ENCODE measurements at regions not wholly inside any gene's neighbourhood (a gene's known extent, or its start where the extent isn't known, plus 50 kb on each side); places are given as distances from the start of the nearest gene placed in this dataset.

DNA sequence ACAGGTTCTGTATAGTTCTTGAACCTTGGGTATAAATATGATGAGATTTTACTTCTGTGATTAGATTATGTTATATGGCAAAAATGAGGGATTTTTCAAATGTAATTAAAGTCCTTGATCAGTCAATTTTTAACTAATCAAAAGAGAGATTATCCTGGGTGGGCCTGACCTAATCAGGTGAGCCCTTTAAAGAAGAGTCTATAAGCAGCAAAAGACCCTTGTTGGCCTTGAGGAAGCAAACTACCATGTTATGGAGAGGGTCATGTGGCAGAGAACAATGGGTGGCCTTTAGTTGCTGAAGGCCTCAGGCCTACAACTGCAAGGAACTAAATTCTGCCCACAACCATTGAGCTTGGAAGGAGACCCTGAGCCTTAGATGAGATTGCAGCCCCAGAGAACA, 102.5 kb upstream of the RIPOR2 start:
- no peak for TF ChIP-seq EZH2 (IDR thresholded peaks at IDR 0.05)
- TF ChIP-seq, protein P1, sequence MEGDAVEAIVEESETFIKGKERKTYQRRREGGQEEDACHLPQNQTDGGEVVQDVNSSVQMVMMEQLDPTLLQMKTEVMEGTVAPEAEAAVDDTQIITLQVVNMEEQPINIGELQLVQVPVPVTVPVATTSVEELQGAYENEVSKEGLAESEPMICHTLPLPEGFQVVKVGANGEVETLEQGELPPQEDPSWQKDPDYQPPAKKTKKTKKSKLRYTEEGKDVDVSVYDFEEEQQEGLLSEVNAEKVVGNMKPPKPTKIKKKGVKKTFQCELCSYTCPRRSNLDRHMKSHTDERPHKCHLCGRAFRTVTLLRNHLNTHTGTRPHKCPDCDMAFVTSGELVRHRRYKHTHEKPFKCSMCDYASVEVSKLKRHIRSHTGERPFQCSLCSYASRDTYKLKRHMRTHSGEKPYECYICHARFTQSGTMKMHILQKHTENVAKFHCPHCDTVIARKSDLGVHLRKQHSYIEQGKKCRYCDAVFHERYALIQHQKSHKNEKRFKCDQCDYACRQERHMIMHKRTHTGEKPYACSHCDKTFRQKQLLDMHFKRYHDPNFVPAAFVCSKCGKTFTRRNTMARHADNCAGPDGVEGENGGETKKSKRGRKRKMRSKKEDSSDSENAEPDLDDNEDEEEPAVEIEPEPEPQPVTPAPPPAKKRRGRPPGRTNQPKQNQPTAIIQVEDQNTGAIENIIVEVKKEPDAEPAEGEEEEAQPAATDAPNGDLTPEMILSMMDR (IDR thresholded peaks at IDR 0.05) = no peak
- TF ChIP-seq EZH2phosphoT487 (IDR thresholded peaks at IDR 0.05) = no peak
- Histone ChIP-seq H3K27ac (no peak overlapping the region), H3K4me3 (no peak overlapping the region), H4K20me1 (ENCODE audit: low read depth) (no peaks in the 10 kb centered on the region), H3K9ac (no peak overlapping the region), H3K27me3 (no peaks in the 10 kb centered on the region), H3K79me2 (ENCODE audit: low read depth) (no peaks in the 10 kb centered on the region), H2AFZ (replicated peaks) (no peak overlapping the region), H3F3A (ENCODE audit: low read depth) (no peaks in the 10 kb centered on the region), H3K4me1 (peaks cover 8% of the 10 kb centered on the region), H3K4me2 (no peak overlapping the region), H3K9me3 (ENCODE audit: low read depth) (no peaks in the 10 kb centered on the region), H3K36me3 (no peaks in the 10 kb centered on the region)
- Mint-ChIP-seq H3K9me3 (no peaks in the 10 kb centered on the region), H3K36me3 (no peaks in the 10 kb centered on the region), H3K4me3 (no peak overlapping the region), H3K4me1 (peaks cover 29% of the 10 kb centered on the region), H3K27ac (no peak overlapping the region), H3K27me3 (ENCODE audit: insufficient read depth, low read depth) (peaks cover 4% of the 10 kb centered on the region)
- DNase-seq (ENCODE audit: low spot score) = no peak

DNA sequence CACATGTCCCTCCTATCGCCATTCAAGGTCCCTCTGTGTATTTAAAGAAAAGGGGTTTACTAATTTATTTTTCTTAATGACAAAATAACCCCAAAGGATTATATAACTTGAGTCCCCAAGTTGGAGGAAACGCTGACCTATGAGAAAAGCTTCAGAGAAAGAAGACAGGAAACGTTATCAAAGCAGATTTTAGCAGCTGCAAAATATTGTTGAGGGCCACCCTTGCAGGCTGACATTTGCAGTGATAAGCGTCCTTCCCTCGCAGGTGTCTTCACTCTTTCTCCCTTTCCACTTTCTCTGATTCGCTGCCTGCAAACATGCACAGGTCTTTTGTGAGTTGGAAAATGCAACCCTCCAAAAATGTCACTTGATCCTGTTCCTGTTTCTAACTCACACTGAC, 103.2 kb upstream of the RIPOR2 start:
- no peaks in the 10 kb centered on the region for H3K79me2 ChIP-seq (ENCODE audit: low read depth)
- H3K27me3 ChIP-seq = no peaks in the 10 kb centered on the region
- no peak overlapping the region for H3K4me3 Mint-ChIP-seq
- no peak overlapping the region for H2AFZ ChIP-seq (replicated peaks)
- no peak overlapping the region for H3K27ac ChIP-seq
- H3K27ac Mint-ChIP-seq = no peak overlapping the region
- H3K9ac ChIP-seq = no peak overlapping the region
- H3K4me1 ChIP-seq = peaks cover 8% of the 10 kb centered on the region
- no peak for DNase-seq (ENCODE audit: low spot score)
- no peak overlapping the region for H3K4me2 ChIP-seq
- TF ChIP-seq EZH2phosphoT487 (IDR thresholded peaks at IDR 0.05) (no peak), EZH2 (IDR thresholded peaks at IDR 0.05) (no peak)
- TF ChIP-seq, protein P1 (IDR thresholded peaks at IDR 0.05) = no peak
- H4K20me1 ChIP-seq (ENCODE audit: low read depth) = no peaks in the 10 kb centered on the region
- no peaks in the 10 kb centered on the region for H3K36me3 ChIP-seq
- H3K27me3 Mint-ChIP-seq (ENCODE audit: insufficient read depth, low read depth) = peaks cover 4% of the 10 kb centered on the region
- no peaks in the 10 kb centered on the region for H3K36me3 Mint-ChIP-seq
- H3K4me3 ChIP-seq = no peak overlapping the region
- no peaks in the 10 kb centered on the region for H3K9me3 Mint-ChIP-seq
- H3F3A ChIP-seq (ENCODE audit: low read depth) = no peaks in the 10 kb centered on the region
- H3K4me1 Mint-ChIP-seq = peaks cover 29% of the 10 kb centered on the region
- no peaks in the 10 kb centered on the region for H3K9me3 ChIP-seq (ENCODE audit: low read depth)

DNA sequence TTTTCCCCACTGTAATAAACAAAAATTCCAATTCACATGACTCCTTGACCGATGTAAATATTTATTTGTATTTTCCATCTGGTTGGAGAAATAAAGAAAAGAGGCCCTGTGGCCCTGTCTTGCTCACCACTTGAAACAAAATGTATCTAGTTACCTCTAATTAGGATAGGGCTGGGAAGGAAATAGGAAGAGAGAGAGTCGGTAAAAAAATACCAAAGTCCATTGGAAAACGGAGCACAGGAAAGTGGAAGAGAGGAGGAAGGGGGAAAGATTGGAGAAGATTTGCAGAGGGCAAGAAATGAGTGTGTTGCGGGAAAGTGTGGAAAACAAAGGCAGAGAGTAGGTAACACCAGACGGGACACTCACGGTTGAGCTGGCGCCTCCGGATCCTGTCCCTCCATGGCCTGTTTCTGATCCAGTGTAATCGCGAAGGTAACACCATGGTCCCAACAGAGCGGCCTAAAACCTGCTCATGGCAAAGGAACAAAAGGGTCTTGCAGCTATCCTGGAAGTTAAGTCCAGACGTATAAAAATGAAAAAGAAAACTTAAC, 105.8 kb upstream of the RIPOR2 start:
- H2AFZ ChIP-seq (replicated peaks) = no peak overlapping the region
- no peaks in the 10 kb centered on the region for H3K36me3 ChIP-seq
- no peaks in the 10 kb centered on the region for H3K9me3 ChIP-seq (ENCODE audit: low read depth)
- Mint-ChIP-seq H3K4me3 (no peak overlapping the region), H3K27ac (no peak overlapping the region), H3K27me3 (ENCODE audit: insufficient read depth, low read depth) (peaks cover 4% of the 10 kb centered on the region), H3K9me3 (no peaks in the 10 kb centered on the region), H3K36me3 (no peaks in the 10 kb centered on the region), H3K4me1 (peaks cover 13% of the 10 kb centered on the region)
- no peaks in the 10 kb centered on the region for H3K27me3 ChIP-seq
- TF ChIP-seq EZH2 (IDR thresholded peaks at IDR 0.05) (no peak), EZH2phosphoT487 (IDR thresholded peaks at IDR 0.05) (no peak)
- TF ChIP-seq, protein P1 (IDR thresholded peaks at IDR 0.05) = no peak
- H4K20me1 ChIP-seq (ENCODE audit: low read depth) = no peaks in the 10 kb centered on the region
- no peak overlapping the region for H3K4me2 ChIP-seq
- no peaks in the 10 kb centered on the region for H3F3A ChIP-seq (ENCODE audit: low read depth)
- H3K79me2 ChIP-seq (ENCODE audit: low read depth) = no peaks in the 10 kb centered on the region
- no peak for DNase-seq (ENCODE audit: low spot score)
- no peak overlapping the region for H3K27ac ChIP-seq
- H3K4me1 ChIP-seq = no peaks in the 10 kb centered on the region
- H3K9ac ChIP-seq = no peak overlapping the region
- no peak overlapping the region for H3K4me3 ChIP-seq

Measured in neural progenitor cell (in vitro differentiated cells).